GM12878 (cell line): ENCODE measurements at regions not wholly inside any gene's neighbourhood (a gene's known extent, or its start where the extent isn't known, plus 50 kb on each side); places are given as distances from the start of the nearest gene placed in this dataset.

Experiments
- ATAC-seq: fragments of 200-7000 bp; cut with Tn5 transposase; 3 replicates; pipeline ENCODE4 v1.9.1; 2020; ENCODE audit warnings: mild to moderate bottlenecking, moderate library complexity
- BruUV-seq: library from RNA; stranded (reverse); fragments of 400-500 nt; replicated peaks from 2 replicates; lab custom pipeline; 2021; lab: Mats Ljungman, UMichigan
- CTCF ChIA-PET: fragments of 300-600 bp; sonication (Branson Sonifier 250); formaldehyde crosslinking; extraction: SDS; loops from one replicate; lab custom pipeline; 2021; ENCODE audit warnings: inconsistent platforms; lab: Yijun Ruan, JAX
- POLR2A ChIA-PET: fragments of 350-600 bp; formaldehyde crosslinking; extraction: SDS; loops from one replicate; lab custom pipeline; 2021; ENCODE audit warnings: inconsistent platforms; lab: Charles Lee
- RAD21 ChIA-PET: fragments of 300-600 bp; sonication (Branson Sonifier 250); formaldehyde crosslinking; loops from one replicate; lab custom pipeline; 2023; ENCODE audit warnings: antibody characterized with exemption; ENCODE audit not compliant: unreplicated experiment; lab: Charles Lee
- SMC1A ChIA-PET: fragments of 300-600 bp; sonication (Branson Sonifier 250); formaldehyde crosslinking; loops from one replicate; lab custom pipeline; 2023; ENCODE audit not compliant: unreplicated experiment, uncharacterized antibody; lab: Charles Lee
- DNase-seq: peaks from one replicate; pipeline ENCODE4 v3.0.0-alpha.2; 2011; ENCODE audit warnings: low read depth, low spot score
- FAIRE-seq: peaks from 3 replicates; lab custom pipeline; 2011; peaks lifted over from hg19 to GRCh38; lab: Jason Lieb, UNC
- H2AFZ ChIP-seq: 2 replicates; pipeline ENCODE4 v1.6.0; 2011; ENCODE audit warnings: low read depth, low read length, control low read depth; ENCODE audit not compliant: control insufficient read depth
- H3K27ac ChIP-seq: 2 replicates; pipeline ENCODE4 v1.5.1; 2011; ENCODE audit warnings: control low read depth; ENCODE audit not compliant: control insufficient read depth, insufficient read depth
- H3K27me3 ChIP-seq, 2 experiments: replicated peaks in 1 of 2; 2 replicates each; pipeline versions ENCODE4 v1.6.0 to v1.6.1; 2011; ENCODE audit warnings: low read length in 1 of 2; ENCODE audit not compliant: control insufficient read depth in 2 of 2, insufficient read depth in 2 of 2
- H3K36me3 ChIP-seq, 2 experiments: 2 replicates each; pipeline ENCODE4 v1.5.1; 2011; ENCODE audit warnings: low read length in 1 of 2; ENCODE audit not compliant: control insufficient read depth in 2 of 2, insufficient read depth in 2 of 2
- H3K4me1 ChIP-seq: 2 replicates; pipeline ENCODE4 v1.6.1; 2011; ENCODE audit warnings: mild to moderate bottlenecking, low read length, moderate library complexity, mixed read lengths; ENCODE audit not compliant: control insufficient read depth, insufficient read depth
- H3K4me2 ChIP-seq: 2 replicates; pipeline ENCODE4 v1.6.0; 2011; ENCODE audit warnings: control low read depth; ENCODE audit not compliant: control insufficient read depth, insufficient read depth
- H3K4me3 ChIP-seq: fragments of 200-600 bp; sonication (generic); 2 replicates; pipeline ENCODE4 v1.5.1; 2016
- H3K79me2 ChIP-seq: 2 replicates; pipeline ENCODE4 v1.6.0; 2011; ENCODE audit warnings: low read length; ENCODE audit not compliant: control insufficient read depth, insufficient read depth
- H3K9ac ChIP-seq: 2 replicates; pipeline ENCODE4 v1.8.0; 2011; ENCODE audit warnings: low read length, control low read depth, mixed read lengths; ENCODE audit not compliant: control insufficient read depth, insufficient read depth
- H3K9me3 ChIP-seq: replicated peaks from 3 replicates; pipeline ENCODE4 v1.5.1; 2011; ENCODE audit warnings: mild to moderate bottlenecking, low read length; ENCODE audit not compliant: control insufficient read depth, insufficient read depth
- H4K20me1 ChIP-seq: 2 replicates; pipeline ENCODE4 v1.6.0; 2011; ENCODE audit not compliant: control insufficient read depth, insufficient read depth
- BACH1 ChIP-seq: fragments of 450-650 bp; IDR thresholded peaks from 2 replicates; pipeline ENCODE4 v1.6.1; 2017; ENCODE audit warnings: mild to moderate bottlenecking, borderline replicate concordance
- CREM ChIP-seq: IDR thresholded peaks from 2 replicates; pipeline ENCODE4 v1.6.1; 2014; ENCODE audit warnings: antibody characterized with exemption, low read depth
- EED ChIP-seq: sonication (generic); IDR thresholded peaks from 2 replicates; pipeline ENCODE4 v1.6.1; 2016; ENCODE audit warnings: antibody characterized with exemption, low read depth
- FOS ChIP-seq: IDR thresholded peaks from 3 replicates; pipeline ENCODE4 v1.6.1; 2011; ENCODE audit warnings: borderline replicate concordance; ENCODE audit not compliant: insufficient read length; ENCODE audit errors: extremely low read depth
- IKZF2 ChIP-seq, 2 experiments: fragments of 450-650 bp; IDR thresholded peaks; 2 replicates each; pipeline ENCODE4 v1.6.1; 2017; ENCODE audit warnings: mild to moderate bottlenecking in 2 of 2, moderate library complexity in 2 of 2
- MYC ChIP-seq: IDR thresholded peaks from 2 replicates; pipeline ENCODE4 v1.6.1; 2011; ENCODE audit warnings: mild to moderate bottlenecking, low read length, moderate library complexity, inconsistent platforms; ENCODE audit not compliant: insufficient read depth, insufficient replicate concordance, insufficient read length, severe bottlenecking
- PAX5 ChIP-seq: IDR thresholded peaks from 2 replicates; pipeline ENCODE4 v1.6.1; 2011; ENCODE audit warnings: low read depth, low read length, borderline replicate concordance
- RELA ChIP-seq: fragments of 450-650 bp; IDR thresholded peaks from 2 replicates; pipeline ENCODE4 v1.8.0; 2014; ENCODE audit warnings: borderline replicate concordance; ENCODE audit not compliant: partially characterized antibody
- RFX5 ChIP-seq: IDR thresholded peaks from 2 replicates; pipeline ENCODE4 v1.6.1; 2011; ENCODE audit warnings: low read depth, low read length, improper control_type of control experiment
- SUZ12 ChIP-seq: fragments of 200-600 bp; sonication (generic); IDR thresholded peaks from one replicate; pipeline ENCODE4 v1.6.1; 2018; ENCODE audit warnings: antibody characterized with exemption, mild to moderate bottlenecking; ENCODE audit not compliant: unreplicated experiment
- TCF12 ChIP-seq: IDR thresholded peaks from 2 replicates; pipeline ENCODE4 v1.6.1; 2011; ENCODE audit warnings: low read depth, mild to moderate bottlenecking, low read length
- ZNF622 ChIP-seq: fragments of 450-650 bp; IDR thresholded peaks from 2 replicates; pipeline ENCODE4 v1.6.1; 2017; ENCODE audit warnings: mild to moderate bottlenecking, inconsistent platforms
- ZZZ3 ChIP-seq: IDR thresholded peaks from 2 replicates; pipeline ENCODE4 v1.6.1; 2011; ENCODE audit warnings: low read depth; ENCODE audit not compliant: control insufficient read depth, insufficient read length
- in situ Hi-C: fragments of 300-500 bp; cut with MboI; formaldehyde crosslinking; loops from 9 replicates; pipeline ENCODE4 v1.14.3; 2018; ENCODE audit warnings: mixed read lengths
- intact Hi-C: fragments of 100-400 bp; cut with micrococcal nuclease; formaldehyde crosslinking; loops from one replicate; pipeline ENCODE4 v1.14.2; 2022; ENCODE audit not compliant: unreplicated experiment
- TF ChIP-seq, protein P1 (sequence below), 3 experiments: IDR thresholded peaks in 2 of 3; conservative IDR thresholded peaks in 1 of 3; 2 replicates each; pipeline ENCODE4 v1.5.1; 2011; ENCODE audit warnings: low read depth in 3 of 3, low read length in 3 of 3, mild to moderate bottlenecking in 3 of 3, control low read depth in 2 of 3, moderate library complexity in 2 of 3, inconsistent platforms in 1 of 3, mixed read lengths in 1 of 3; ENCODE audit not compliant: control insufficient read depth in 2 of 3, insufficient read depth in 1 of 3; ENCODE audit errors: extremely low read depth in 1 of 3
- TF ChIP-seq, protein P2 (sequence below): IDR thresholded peaks from 2 replicates; pipeline ENCODE4 v1.6.1; 2011; ENCODE audit warnings: borderline replicate concordance, low read depth, mild to moderate bottlenecking, moderate library complexity, low read length; ENCODE audit not compliant: insufficient read depth, poor library complexity, severe bottlenecking
- TF ChIP-seq, protein P3 (sequence below): fragments of 450-650 bp; IDR thresholded peaks from 2 replicates; pipeline ENCODE4 v1.6.1; 2017; ENCODE audit warnings: mild to moderate bottlenecking, low read depth, inconsistent platforms; ENCODE audit not compliant: poor library complexity, severe bottlenecking

DNA sequence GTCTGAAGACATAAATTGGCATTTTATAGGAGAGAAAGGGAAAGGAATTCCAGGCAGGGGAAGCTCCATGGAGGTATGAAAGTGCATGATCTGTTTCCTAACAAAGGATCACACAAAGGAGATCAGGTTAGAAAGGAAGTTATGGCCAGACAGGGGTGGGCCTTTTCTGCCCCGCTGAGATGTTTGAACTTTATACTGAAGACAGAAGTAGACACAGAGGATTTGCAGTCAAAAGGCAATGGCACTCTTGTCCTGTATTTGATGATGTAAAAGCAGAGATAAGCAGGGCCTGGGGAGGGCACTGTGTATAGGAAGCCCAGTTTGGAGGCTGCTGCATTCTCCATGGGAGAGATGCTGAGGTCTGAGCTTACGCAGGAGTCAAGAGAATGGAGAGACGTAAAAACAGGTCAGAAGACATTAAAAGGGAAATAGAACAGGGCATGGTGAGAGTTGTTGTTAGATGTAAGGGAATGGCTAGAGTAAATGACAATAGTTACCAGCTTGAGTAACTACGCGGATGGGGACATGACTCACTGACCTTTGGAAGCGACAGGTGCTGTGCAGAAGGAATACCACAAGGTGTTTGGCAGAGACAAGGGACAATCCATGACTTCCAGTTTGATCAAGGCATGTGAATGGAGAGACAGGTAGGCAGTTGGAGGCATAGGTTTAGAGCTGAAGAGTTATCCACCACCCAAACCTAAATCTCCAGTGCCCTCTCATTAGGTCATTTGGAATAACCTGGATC lies 190.6 kb upstream of the SASH1 start (continued):
- TF ChIP-seq ZNF622 (no peak), BACH1 (no peak)
- TF ChIP-seq, all 136 proteins: peak for 0

DNA sequence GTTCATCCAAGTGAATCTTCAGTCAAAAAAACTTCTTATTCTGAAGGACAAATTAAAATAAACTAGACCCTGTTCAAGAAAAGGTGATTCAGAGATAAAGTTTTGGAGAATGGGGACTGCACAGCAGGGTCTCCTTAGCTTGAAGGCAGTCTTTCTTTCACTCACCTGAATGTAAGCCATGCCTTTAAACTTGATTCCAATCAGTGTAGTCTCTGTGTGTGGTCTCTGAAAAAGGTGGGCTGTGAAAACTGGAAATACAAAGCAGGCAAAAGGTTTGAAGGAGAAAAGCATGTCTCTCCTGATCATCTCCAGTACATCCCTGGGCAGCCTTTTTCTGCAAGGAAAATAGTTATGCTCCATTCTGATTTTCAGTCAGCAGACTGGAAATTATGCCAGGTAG lies 188.0 kb upstream of the SASH1 start:
- DNase-seq, result no peak
- no peak overlapping the region for H3K4me3 ChIP-seq
- no peaks in the 10 kb centered on the region for H3K79me2 ChIP-seq
- no peaks in the 10 kb centered on the region; a peak in 1 of 4 replicates for H3K27me3 ChIP-seq
- intact Hi-C loops, result no loop called here
- SMC1A ChIA-PET, result no interaction called here
- POLR2A ChIA-PET, result no interaction called here
- H3K4me1 ChIP-seq, result no peaks in the 10 kb centered on the region
- RAD21 ChIA-PET, result interaction anchor here (1.4 kb wide), 1 partner anchor 8 kb away, joined by 3 read pairs; no protein-coding TSS in a partner anchor
- BruUV-seq, result no TSS peak
- no peak overlapping the region for H2AFZ ChIP-seq
- TF ChIP-seq MYC (no peak), CREM (no peak), TCF12 (no peak), IKZF2 (IDR thresholded peaks at IDR 0.05) (no peak), RFX5 (no peak), FOS (no peak), SUZ12 (no peak), PAX5 (no peak), ZZZ3 (no peak), BACH1 (no peak), RELA (no peak), EED (no peak)
- TF ChIP-seq, protein P1, sequence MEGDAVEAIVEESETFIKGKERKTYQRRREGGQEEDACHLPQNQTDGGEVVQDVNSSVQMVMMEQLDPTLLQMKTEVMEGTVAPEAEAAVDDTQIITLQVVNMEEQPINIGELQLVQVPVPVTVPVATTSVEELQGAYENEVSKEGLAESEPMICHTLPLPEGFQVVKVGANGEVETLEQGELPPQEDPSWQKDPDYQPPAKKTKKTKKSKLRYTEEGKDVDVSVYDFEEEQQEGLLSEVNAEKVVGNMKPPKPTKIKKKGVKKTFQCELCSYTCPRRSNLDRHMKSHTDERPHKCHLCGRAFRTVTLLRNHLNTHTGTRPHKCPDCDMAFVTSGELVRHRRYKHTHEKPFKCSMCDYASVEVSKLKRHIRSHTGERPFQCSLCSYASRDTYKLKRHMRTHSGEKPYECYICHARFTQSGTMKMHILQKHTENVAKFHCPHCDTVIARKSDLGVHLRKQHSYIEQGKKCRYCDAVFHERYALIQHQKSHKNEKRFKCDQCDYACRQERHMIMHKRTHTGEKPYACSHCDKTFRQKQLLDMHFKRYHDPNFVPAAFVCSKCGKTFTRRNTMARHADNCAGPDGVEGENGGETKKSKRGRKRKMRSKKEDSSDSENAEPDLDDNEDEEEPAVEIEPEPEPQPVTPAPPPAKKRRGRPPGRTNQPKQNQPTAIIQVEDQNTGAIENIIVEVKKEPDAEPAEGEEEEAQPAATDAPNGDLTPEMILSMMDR (IDR thresholded peaks at IDR 0.05 in 2 of 3, conservative IDR thresholded peaks at IDR 0.05 in 1 of 3; ENCODE audit: control insufficient read depth in 2 of 3, extremely low read depth in 1 of 3, insufficient read depth in 1 of 3, low read depth in 3 of 3, low read length in 3 of 3), result no peak
- TF ChIP-seq, protein P2, sequence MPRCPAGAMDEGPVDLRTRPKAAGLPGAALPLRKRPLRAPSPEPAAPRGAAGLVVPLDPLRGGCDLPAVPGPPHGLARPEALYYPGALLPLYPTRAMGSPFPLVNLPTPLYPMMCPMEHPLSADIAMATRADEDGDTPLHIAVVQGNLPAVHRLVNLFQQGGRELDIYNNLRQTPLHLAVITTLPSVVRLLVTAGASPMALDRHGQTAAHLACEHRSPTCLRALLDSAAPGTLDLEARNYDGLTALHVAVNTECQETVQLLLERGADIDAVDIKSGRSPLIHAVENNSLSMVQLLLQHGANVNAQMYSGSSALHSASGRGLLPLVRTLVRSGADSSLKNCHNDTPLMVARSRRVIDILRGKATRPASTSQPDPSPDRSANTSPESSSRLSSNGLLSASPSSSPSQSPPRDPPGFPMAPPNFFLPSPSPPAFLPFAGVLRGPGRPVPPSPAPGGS, result no peak
- TF ChIP-seq, protein P3, sequence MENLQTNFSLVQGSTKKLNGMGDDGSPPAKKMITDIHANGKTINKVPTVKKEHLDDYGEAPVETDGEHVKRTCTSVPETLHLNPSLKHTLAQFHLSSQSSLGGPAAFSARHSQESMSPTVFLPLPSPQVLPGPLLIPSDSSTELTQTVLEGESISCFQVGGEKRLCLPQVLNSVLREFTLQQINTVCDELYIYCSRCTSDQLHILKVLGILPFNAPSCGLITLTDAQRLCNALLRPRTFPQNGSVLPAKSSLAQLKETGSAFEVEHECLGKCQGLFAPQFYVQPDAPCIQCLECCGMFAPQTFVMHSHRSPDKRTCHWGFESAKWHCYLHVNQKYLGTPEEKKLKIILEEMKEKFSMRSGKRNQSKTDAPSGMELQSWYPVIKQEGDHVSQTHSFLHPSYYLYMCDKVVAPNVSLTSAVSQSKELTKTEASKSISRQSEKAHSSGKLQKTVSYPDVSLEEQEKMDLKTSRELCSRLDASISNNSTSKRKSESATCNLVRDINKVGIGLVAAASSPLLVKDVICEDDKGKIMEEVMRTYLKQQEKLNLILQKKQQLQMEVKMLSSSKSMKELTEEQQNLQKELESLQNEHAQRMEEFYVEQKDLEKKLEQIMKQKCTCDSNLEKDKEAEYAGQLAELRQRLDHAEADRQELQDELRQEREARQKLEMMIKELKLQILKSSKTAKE, result no peak
- no peak overlapping the region for H3K9ac ChIP-seq
- no peaks in the 10 kb centered on the region for H3K9me3 ChIP-seq
- no peak for FAIRE-seq
- ATAC-seq, result no peak
- in situ Hi-C loops, result no loop called here
- H3K27ac ChIP-seq, result no peak overlapping the region
- CTCF ChIA-PET, result interaction anchor here (1.2 to 1.9 kb wide), 3 partner anchors 9 to 11 kb away, joined by 4 to 8 read pairs (median 5); no protein-coding TSS in a partner anchor
- H3K4me2 ChIP-seq, result no peak overlapping the region
- H3K36me3 ChIP-seq, result no peaks in the 10 kb centered on the region
- no peaks in the 10 kb centered on the region for H4K20me1 ChIP-seq
